NCI-H446 (cell line): ENCODE measurements at regions not wholly inside any gene's neighbourhood (a gene's known extent, or its start where the extent isn't known, plus 50 kb on each side); places are given as distances from the start of the nearest gene placed in this dataset.

ENCODE experiments used
- DNase-seq, 2 experiments: peaks; one replicate each; lab custom pipeline; 2025; lab: John Stamatoyannopoulos, UW

DNA sequence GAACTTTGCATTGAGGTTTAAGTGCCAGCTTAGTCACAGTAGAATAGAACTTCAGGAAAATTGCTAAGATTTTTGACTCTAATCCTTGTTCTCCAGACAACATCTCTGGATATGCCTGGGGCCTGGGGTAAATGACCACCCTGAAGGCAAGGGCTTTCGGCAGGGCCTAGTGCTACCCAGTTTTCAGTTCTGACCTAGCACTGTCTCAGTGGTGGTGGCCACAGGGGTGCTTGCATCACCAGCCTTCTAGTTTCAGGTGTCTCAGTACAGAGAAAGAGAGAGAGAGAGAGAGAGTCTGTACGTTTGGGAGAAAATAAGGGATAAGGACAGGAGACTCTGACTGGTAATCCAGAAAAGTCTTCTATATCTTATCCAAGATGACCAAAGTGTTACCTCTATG lies 890.5 kb downstream of the JRKL start:
- DNase-seq: no peak

- DNase-seq: no peak
These were observed 900.0 kb downstream of the JRKL start for GRCh38 chr11:97289823-97290222.

- no peak for DNase-seq
These were observed 900.7 kb downstream of the JRKL start for GRCh38 chr11:97290464-97291041.

DNA sequence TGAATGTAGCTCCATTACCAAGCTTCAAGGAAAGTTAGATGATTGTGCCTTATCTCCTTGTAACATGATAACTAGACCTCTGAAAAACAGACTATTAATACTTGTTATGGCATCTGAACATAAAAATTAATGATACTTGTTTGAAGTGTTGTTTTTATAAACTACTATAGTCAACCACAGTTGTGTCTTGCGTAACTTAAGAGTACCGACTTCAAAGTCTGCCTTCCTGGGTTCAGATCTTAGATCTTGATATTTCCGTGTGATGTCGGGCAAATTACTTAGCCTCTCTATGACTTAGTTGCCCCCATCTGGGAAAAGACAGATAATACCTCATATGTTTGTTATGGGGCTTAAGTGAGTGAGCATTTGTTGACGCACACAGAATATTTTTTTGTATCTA lies 906.5 kb downstream of the JRKL start:
- no peak for DNase-seq

DNA sequence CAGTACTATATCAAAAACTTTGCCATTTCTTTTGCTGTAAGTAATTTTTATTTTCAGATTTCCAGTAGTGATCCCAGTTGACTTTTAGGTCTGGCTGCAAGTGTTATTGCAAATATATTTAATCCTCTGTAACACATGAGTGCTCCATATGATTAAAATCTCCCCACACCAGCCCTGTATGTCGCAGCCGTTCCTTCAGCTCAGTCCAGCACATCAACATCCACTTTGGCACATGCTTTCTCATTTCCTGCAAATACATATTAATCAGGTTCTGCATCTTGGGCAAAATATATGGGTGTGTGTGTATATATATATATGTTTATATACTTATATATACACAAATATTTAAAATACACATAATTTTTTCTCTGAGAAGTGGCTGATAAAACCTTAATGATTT lies 919.5 kb downstream of the JRKL start:
- DNase-seq: no peak

DNA sequence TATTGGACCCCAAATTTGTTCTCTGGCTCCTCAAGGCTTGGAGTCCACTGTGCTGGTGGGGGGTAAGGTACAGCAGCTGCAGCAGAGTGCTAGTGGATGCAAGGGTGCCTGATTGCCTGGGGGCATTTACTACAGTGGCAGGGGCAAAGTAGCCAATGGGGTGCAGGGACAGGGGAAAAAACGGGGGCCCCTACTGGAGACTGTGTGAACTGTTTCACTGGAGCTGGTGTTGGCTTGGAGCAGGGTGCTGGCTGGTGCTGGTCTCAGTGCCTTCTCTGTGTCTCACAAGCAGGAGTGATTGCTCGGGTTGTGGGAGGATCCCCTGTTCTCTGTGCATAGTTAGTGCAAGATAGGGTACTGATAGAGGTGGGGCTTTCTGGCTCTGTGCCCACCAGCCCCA lies 935.9 kb downstream of the JRKL start:
- no peak for DNase-seq

GRCh38 chr11:97332271-97332670 lies 942.5 kb downstream of the JRKL start:
- peak in 1 of 2 experiments; percentile 53 for DNase-seq

- DNase-seq: no peak
These were observed 946.3 kb downstream of the JRKL start for GRCh38 chr11:97336064-97336463.

DNA sequence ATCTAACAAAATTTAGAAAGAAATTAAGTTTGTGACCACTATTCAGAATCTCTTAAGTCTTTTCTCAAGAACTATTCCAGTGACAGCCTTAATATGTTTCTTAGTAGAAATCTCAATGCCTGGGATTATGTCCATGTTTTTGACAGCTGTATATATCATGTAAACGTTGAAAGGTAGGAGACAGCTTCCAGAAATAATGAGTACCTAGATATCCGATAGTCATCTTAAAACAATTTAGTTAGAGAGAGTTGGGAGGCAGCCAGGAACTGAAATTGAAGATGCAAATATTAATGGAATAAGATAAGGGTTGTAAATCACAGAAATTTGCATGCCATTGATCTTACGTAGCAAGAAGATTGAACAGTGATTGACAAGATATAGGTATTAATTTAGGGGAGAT lies 955.2 kb downstream of the JRKL start:
- DNase-seq: no peak

DNA sequence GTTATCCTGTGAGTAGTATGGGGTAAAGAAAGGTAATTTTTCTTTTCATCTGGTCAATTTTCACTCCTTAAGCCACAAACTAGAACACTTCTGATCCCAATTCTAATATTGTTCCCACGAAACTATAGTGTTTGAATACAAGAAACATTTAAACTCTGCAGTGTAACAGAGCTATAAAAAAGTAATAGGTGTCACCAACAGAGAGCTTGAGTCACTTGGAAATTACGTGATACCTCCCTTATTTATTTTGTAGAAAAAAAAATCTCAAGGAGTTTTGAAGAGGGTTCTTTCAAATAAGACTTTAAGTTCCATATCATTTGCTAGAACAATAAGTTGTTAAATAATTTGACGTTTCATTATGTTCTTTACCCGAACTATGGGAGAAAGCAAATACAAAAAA lies 959.4 kb downstream of the JRKL start:
- DNase-seq: no peak

- DNase-seq: no peak
These were observed 962.1 kb downstream of the JRKL start for GRCh38 chr11:97351939-97352338.

GRCh38 chr11:97354026-97354425 lies 964.2 kb downstream of the JRKL start:
- DNase-seq: no peak

GRCh38 chr11:97354576-97354975 lies 964.8 kb downstream of the JRKL start:
- no peak for DNase-seq

DNA sequence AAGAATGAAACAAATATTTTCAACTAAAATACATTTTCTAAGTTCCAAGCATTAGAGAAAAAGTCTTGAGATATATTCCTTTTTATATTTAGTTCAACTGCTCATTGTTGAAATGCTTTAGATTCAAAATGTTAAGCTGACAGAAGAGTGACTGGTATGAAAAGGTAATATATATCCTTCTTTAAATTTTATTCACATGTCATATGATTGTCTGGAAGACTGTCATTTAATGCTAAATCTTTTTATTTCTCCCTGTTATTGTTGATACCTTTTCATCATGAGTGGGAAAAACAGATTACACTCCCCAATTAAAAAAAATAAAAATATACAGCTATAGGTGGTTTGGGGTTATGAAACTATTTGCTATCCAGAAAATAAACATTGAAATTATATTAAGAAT lies 965.4 kb downstream of the JRKL start:
- DNase-seq: no peak

GRCh38 chr11:97356144-97356543 lies 966.3 kb downstream of the JRKL start:
- DNase-seq: no peak

DNA sequence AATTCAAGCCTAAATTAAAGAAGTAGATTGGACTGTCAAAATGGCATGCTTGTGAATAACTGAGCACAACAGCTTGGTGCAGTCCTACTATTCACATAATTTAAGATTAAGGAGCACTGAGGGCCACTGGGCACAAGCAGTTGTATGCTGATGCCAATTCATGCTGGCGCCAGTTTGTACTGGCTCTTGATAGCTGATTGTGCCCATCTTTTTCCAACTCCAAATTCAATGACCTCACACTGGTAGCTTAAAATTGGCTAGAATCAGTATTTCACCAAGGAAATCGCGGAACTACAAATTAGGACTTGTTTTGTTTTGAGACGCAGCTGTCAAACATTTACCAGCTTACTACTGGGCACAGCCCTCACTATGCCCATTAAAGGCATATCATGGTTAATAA lies 969.2 kb downstream of the JRKL start:
- DNase-seq: peak; percentile 26 to 62

- no peak for DNase-seq
These were observed 972.1 kb downstream of the JRKL start for GRCh38 chr11:97361812-97362378.

GRCh38 chr11:97363331-97363730 lies 973.5 kb downstream of the JRKL start:
- DNase-seq: no peak

DNA sequence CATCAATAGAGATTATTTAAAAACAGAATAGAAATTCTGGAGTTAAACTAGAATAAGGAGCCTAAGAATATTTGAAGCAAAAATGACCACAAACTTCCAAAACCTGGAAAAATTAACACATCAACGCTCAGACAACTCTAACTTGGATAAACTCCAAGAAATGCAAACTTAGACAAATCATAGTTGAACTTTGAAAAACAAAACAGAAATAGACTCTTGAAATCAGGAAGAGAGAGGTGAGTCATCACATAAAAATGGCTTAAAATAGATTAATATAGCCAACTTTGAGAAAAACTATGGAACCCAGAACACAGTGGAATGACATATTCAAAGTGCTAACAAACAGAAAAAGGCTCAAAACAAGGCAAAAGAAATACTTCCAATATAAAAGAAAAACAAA lies 974.2 kb downstream of the JRKL start:
- no peak for DNase-seq

DNA sequence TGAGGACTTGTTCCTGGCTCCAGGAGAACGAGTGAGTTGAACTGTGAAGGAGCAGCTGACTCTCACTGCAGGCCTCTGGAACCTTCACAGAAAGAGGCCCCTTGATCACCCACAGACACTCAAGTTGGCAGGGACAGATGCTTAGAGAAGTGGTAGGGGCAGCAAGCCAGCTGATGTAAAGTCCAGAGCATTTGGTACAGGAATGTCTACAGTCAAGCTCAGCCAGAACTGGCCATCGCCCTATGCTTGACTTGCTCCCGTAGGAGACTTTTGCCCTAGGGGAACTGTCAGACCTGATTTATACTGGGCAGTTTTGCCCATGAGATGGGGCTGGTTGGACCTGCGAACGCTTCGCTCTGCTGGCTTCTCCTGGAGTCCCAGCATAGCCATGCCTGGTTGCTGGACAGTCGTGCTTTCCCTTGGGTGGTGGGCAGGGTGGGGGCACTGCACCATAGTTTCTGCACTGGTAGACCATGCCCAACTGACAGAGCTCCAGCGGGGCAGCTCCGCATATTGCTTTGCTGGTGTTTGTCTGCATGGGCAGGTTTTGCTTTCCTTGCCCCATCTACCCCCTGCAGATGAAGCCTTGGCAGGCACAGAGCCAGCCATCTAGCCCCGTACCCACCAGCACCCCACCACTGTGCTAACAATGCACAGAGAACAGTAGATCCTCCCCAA lies 977.7 kb downstream of the JRKL start:
- DNase-seq: peak; percentile 21 to 61

DNA sequence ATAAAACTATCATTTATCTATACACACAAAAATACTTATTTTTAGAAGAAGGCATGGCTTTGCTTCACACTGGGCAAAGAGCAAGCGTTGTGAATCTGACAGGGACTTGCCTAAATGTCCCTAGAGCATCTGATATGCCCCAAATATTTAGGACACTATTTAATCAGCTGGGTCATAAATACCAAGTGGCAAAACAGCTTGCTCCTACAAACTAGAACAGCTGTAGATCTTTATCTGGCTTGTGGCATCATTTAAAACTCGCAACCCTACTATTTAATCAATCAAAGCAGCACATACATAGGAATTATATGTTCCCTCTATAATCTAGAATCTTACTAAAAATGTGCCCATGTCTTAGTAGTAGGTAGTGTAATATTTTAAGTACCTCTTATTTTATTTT lies 999.5 kb downstream of the JRKL start:
- no peak for DNase-seq

- no peak for DNase-seq
These were observed 1008.4 kb downstream of the JRKL start for GRCh38 chr11:97398246-97398645.

GRCh38 chr11:97409141-97409540 lies 1019.3 kb downstream of the JRKL start:
- DNase-seq: no peak

DNA sequence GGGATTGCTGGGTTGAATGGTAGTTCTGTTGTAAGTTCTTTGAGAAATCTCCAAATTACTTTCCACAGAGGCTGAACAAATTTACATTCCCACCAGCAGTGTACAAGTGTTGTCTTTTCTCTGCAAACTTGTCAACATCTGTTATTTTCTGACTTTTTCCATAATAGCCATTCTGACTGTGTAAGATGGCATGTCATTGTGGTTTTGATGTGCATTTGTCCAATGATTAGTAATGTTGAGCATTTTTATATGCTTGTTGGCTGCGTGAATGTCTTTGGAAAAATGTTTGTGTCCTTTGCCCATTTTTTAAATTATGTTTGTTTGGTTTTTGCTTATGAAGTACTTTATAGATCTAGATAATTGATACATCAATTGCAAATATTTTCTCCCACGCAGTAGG lies 1025.0 kb downstream of the JRKL start:
- no peak for DNase-seq
